ENCODE measurements at regions not wholly inside any gene's neighbourhood (a gene's known extent, or its start where the extent isn't known, plus 50 kb on each side); places are given as distances from the start of the nearest gene placed in this dataset.

DNA sequence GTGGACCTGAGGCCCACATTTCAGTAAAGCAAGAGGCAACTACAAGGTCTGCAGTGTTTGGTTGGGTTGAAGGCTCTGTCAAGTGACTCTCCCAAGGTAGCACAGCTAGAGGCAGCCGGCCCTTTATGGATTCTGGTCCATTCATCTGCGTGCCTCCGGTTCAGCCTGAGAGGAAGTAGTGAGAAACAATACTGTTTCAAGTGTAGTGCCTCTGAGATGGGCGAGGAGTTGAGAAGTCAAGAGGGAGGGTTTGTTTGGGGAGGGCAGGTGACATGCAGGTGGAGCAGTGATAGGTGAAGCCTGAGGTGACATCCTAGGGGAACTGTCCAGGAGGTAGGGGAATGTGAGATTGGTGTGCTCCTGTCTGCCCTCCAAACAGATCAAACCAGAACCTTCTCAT lies 933.5 kb downstream of the VRK1 start:
- no peaks in the 10 kb centered on the region for H3K9me2 ChIP-seq (ENCODE audit: insufficient read depth, low read length)
- H2AFZ ChIP-seq (ENCODE audit: low read depth, low read length): no peak overlapping the region
- no peak overlapping the region for H3K4me2 ChIP-seq (ENCODE audit: low read length)
- H4K20me1 ChIP-seq (ENCODE audit: insufficient read depth): no peaks in the 10 kb centered on the region
- no peaks in the 10 kb centered on the region for H3K79me2 ChIP-seq (replicated peaks; ENCODE audit: insufficient read depth, low read length)
- H3K9me3 ChIP-seq (ENCODE audit: low read length): no peaks in the 10 kb centered on the region
- no peak overlapping the region for H3K4me3 ChIP-seq (ENCODE audit: low read length)
- no peak overlapping the region for H3K27ac ChIP-seq (ENCODE audit: low read length)
- H3F3A ChIP-seq (ENCODE audit: insufficient read depth, low read length, poor library complexity, severe bottlenecking): no peaks in the 10 kb centered on the region
- H3K9ac ChIP-seq (ENCODE audit: low read length): no peak overlapping the region
- TF ChIP-seq, protein P1, sequence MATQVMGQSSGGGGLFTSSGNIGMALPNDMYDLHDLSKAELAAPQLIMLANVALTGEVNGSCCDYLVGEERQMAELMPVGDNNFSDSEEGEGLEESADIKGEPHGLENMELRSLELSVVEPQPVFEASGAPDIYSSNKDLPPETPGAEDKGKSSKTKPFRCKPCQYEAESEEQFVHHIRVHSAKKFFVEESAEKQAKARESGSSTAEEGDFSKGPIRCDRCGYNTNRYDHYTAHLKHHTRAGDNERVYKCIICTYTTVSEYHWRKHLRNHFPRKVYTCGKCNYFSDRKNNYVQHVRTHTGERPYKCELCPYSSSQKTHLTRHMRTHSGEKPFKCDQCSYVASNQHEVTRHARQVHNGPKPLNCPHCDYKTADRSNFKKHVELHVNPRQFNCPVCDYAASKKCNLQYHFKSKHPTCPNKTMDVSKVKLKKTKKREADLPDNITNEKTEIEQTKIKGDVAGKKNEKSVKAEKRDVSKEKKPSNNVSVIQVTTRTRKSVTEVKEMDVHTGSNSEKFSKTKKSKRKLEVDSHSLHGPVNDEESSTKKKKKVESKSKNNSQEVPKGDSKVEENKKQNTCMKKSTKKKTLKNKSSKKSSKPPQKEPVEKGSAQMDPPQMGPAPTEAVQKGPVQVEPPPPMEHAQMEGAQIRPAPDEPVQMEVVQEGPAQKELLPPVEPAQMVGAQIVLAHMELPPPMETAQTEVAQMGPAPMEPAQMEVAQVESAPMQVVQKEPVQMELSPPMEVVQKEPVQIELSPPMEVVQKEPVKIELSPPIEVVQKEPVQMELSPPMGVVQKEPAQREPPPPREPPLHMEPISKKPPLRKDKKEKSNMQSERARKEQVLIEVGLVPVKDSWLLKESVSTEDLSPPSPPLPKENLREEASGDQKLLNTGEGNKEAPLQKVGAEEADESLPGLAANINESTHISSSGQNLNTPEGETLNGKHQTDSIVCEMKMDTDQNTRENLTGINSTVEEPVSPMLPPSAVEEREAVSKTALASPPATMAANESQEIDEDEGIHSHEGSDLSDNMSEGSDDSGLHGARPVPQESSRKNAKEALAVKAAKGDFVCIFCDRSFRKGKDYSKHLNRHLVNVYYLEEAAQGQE (IDR thresholded peaks at IDR 0.05; ENCODE audit: borderline replicate concordance): no peak
- no peak for TF ChIP-seq SMC3 (conservative IDR thresholded peaks at IDR 0.05; ENCODE audit: poor library complexity)
- TF ChIP-seq, protein P2, sequence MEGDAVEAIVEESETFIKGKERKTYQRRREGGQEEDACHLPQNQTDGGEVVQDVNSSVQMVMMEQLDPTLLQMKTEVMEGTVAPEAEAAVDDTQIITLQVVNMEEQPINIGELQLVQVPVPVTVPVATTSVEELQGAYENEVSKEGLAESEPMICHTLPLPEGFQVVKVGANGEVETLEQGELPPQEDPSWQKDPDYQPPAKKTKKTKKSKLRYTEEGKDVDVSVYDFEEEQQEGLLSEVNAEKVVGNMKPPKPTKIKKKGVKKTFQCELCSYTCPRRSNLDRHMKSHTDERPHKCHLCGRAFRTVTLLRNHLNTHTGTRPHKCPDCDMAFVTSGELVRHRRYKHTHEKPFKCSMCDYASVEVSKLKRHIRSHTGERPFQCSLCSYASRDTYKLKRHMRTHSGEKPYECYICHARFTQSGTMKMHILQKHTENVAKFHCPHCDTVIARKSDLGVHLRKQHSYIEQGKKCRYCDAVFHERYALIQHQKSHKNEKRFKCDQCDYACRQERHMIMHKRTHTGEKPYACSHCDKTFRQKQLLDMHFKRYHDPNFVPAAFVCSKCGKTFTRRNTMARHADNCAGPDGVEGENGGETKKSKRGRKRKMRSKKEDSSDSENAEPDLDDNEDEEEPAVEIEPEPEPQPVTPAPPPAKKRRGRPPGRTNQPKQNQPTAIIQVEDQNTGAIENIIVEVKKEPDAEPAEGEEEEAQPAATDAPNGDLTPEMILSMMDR (IDR thresholded peaks at IDR 0.05; ENCODE audit: poor library complexity, severe bottlenecking): no peak
- no peak for TF ChIP-seq MXI1 (conservative IDR thresholded peaks at IDR 0.05; ENCODE audit: poor library complexity, severe bottlenecking)
- TF ChIP-seq POLR2AphosphoS5 (IDR thresholded peaks at IDR 0.05): no peak
- TF ChIP-seq EP300 (conservative IDR thresholded peaks at IDR 0.05; ENCODE audit: poor library complexity, severe bottlenecking): no peak
- no peak for TF ChIP-seq EZH2 (IDR thresholded peaks at IDR 0.05; ENCODE audit: borderline replicate concordance, insufficient read depth, low read length, poor library complexity, severe bottlenecking)
- no peaks in the 10 kb centered on the region for H3K27me3 ChIP-seq (ENCODE audit: insufficient read depth, low read depth, low read length)
- no peaks in the 10 kb centered on the region for H3K36me3 ChIP-seq (ENCODE audit: insufficient read depth, low read length)

- Histone ChIP-seq H3K27me3 (ENCODE audit: insufficient read depth, low read depth, low read length) (no peaks in the 10 kb centered on the region), H3K36me3 (ENCODE audit: insufficient read depth, low read length) (no peaks in the 10 kb centered on the region), H3K9me3 (ENCODE audit: low read length) (no peaks in the 10 kb centered on the region), H4K20me1 (ENCODE audit: insufficient read depth) (no peaks in the 10 kb centered on the region), H3F3A (ENCODE audit: insufficient read depth, low read length, poor library complexity, severe bottlenecking) (no peaks in the 10 kb centered on the region), H3K9me2 (ENCODE audit: insufficient read depth, low read length) (no peaks in the 10 kb centered on the region), H3K79me2 (replicated peaks; ENCODE audit: insufficient read depth, low read length) (no peaks in the 10 kb centered on the region), H3K4me2 (ENCODE audit: low read length) (no peak overlapping the region), H3K9ac (ENCODE audit: low read length) (no peak overlapping the region), H3K27ac (ENCODE audit: low read length) (no peak overlapping the region), H3K4me3 (ENCODE audit: low read length) (no peak overlapping the region), H2AFZ (ENCODE audit: low read depth, low read length) (no peak overlapping the region)
- TF ChIP-seq POLR2AphosphoS5 (IDR thresholded peaks at IDR 0.05) (no peak), EP300 (conservative IDR thresholded peaks at IDR 0.05; ENCODE audit: poor library complexity, severe bottlenecking) (no peak), SMC3 (conservative IDR thresholded peaks at IDR 0.05; ENCODE audit: poor library complexity) (no peak), MXI1 (conservative IDR thresholded peaks at IDR 0.05; ENCODE audit: poor library complexity, severe bottlenecking) (no peak), RAD21 (conservative IDR thresholded peaks at IDR 0.05) (no peak), TAF1 (IDR thresholded peaks at IDR 0.05; ENCODE audit: low read depth) (no peak), EZH2 (IDR thresholded peaks at IDR 0.05; ENCODE audit: borderline replicate concordance, insufficient read depth, low read length, poor library complexity, severe bottlenecking) (no peak)
- TF ChIP-seq, protein P1 (IDR thresholded peaks at IDR 0.05; ENCODE audit: borderline replicate concordance): no peak
- TF ChIP-seq, protein P2 (IDR thresholded peaks at IDR 0.05; ENCODE audit: poor library complexity, severe bottlenecking): no peak
These were observed 934.6 kb downstream of the VRK1 start for GRCh38 chr14:97731800-97732199.

All from neural cell (in vitro differentiated cells).